A549 (cell line): ENCODE measurements at regions not wholly inside any gene's neighbourhood (a gene's known extent, or its start where the extent isn't known, plus 50 kb on each side); places are given as distances from the start of the nearest gene placed in this dataset.

Source experiments
- ATAC-seq, 2 experiments: fragments of 200-7000 bp in 1 of 2; fragments of >200 bp in 1 of 2; cut with Nextera tagmentation in 1 of 2; cut with Tn5 transposase in 1 of 2; 3 replicates each; pipeline versions ENCODE4 v1.8.0 to v1.9.1; 2018 to 2020; ENCODE audit warnings: mild to moderate bottlenecking in 1 of 2, moderate library complexity in 1 of 2
- CTCF ChIA-PET: fragments of 300-600 bp; sonication (Branson Sonifier 250); formaldehyde crosslinking; extraction: SDS; loops from one replicate; lab custom pipeline; 2021; ENCODE audit warnings: antibody characterized with exemption, inconsistent platforms; lab: Yijun Ruan, JAX
- POLR2A ChIA-PET: fragments of 350-600 bp; formaldehyde crosslinking; extraction: SDS; loops from one replicate; lab custom pipeline; 2021; ENCODE audit warnings: antibody characterized with exemption, inconsistent platforms; lab: Yijun Ruan, JAX
- DNase-seq, 2 experiments: peaks; one replicate each; pipeline versions ENCODE4 v3.0.0 to v3.0.0-alpha.2; 2011 to 2016; ENCODE audit warnings: low read depth in 1 of 2, low spot score in 1 of 2
- FAIRE-seq: peaks from 2 replicates; lab custom pipeline; 2011; peaks lifted over from hg19 to GRCh38; lab: Jason Lieb, UNC
- H3K27ac ChIP-seq, 2 experiments: fragments of >200 bp; sonication (Bioruptor Twin); formaldehyde crosslinking; 3 replicates each; pipeline ENCODE4 v1.5.1; 2016 to 2017
- H3K4me1 ChIP-seq: fragments of >200 bp; sonication (Bioruptor Twin); formaldehyde crosslinking; 3 replicates; pipeline ENCODE4 v1.6.1; 2016
- H3K4me2 ChIP-seq: fragments of >200 bp; sonication (Bioruptor Twin); formaldehyde crosslinking; 3 replicates; pipeline ENCODE4 v1.6.1; 2016
- H3K4me3 ChIP-seq: fragments of >200 bp; sonication (Bioruptor Twin); formaldehyde crosslinking; 3 replicates; pipeline ENCODE4 v1.5.1; 2016
- H3K9me3 ChIP-seq: fragments of >200 bp; sonication (Bioruptor Twin); formaldehyde crosslinking; 3 replicates; pipeline ENCODE4 v1.6.1; 2016
- BHLHE40 ChIP-seq: IDR thresholded peaks from 2 replicates; pipeline ENCODE4 v1.6.1; 2012; ENCODE audit warnings: low read depth, low read length, inconsistent platforms
- CHD2 ChIP-seq: fragments of 150-350 bp; IDR thresholded peaks from 2 replicates; pipeline ENCODE4 v1.6.1; 2014; ENCODE audit warnings: low read length; ENCODE audit not compliant: partially characterized antibody
- CHD4 ChIP-seq: fragments of 200-600 bp; sonication (generic); IDR thresholded peaks from 2 replicates; pipeline ENCODE4 v1.6.1; 2016; ENCODE audit warnings: antibody characterized with exemption, mild to moderate bottlenecking, borderline replicate concordance
- ESRRA ChIP-seq: fragments of 150-350 bp; IDR thresholded peaks from 2 replicates; pipeline ENCODE4 v1.6.1; 2014; ENCODE audit warnings: mild to moderate bottlenecking, low read length, borderline replicate concordance
- FOSL2 ChIP-seq, 2 experiments: fragments of 450-650 bp in 1 of 2; fragments of >200 bp in 1 of 2; sonication (Bioruptor Twin) in 1 of 2; formaldehyde crosslinking; IDR thresholded peaks; 2 replicates each; pipeline versions ENCODE4 v1.5.0 to v1.6.1; 2016 to 2020; ENCODE audit warnings: mild to moderate bottlenecking in 1 of 2, moderate library complexity in 1 of 2
- FOXS1 ChIP-seq: fragments of 250-450 bp; sonication (Bioruptor Pico); IDR thresholded peaks from 2 replicates; pipeline ENCODE4 v1.5.0; 2020; ENCODE audit warnings: mild to moderate bottlenecking, moderate library complexity
- HOXA7 ChIP-seq: fragments of 250-450 bp; sonication (Bioruptor Pico); IDR thresholded peaks from 2 replicates; pipeline ENCODE4 v1.5.0; 2020; ENCODE audit warnings: mild to moderate bottlenecking, moderate library complexity
- HOXB5 ChIP-seq: fragments of 250-450 bp; sonication (Bioruptor Pico); IDR thresholded peaks from 2 replicates; pipeline ENCODE4 v1.5.0; 2020; ENCODE audit warnings: mild to moderate bottlenecking, moderate library complexity
- JUN ChIP-seq, 2 experiments: fragments of >200 bp; sonication (Bioruptor Twin); formaldehyde crosslinking; IDR thresholded peaks; 2 replicates in 1 of 2; 3 replicates in 1 of 2; pipeline ENCODE4 v1.6.1; 2016 to 2017
- KDM5A ChIP-seq: fragments of 200-600 bp; sonication (generic); IDR thresholded peaks from 2 replicates; pipeline ENCODE4 v1.6.1; 2016; ENCODE audit warnings: antibody characterized with exemption, mild to moderate bottlenecking
- NPAS2 ChIP-seq: fragments of 250-450 bp; sonication (Bioruptor Pico); IDR thresholded peaks from 2 replicates; pipeline ENCODE4 v1.8.0; 2022; ENCODE audit warnings: mild to moderate bottlenecking, moderate library complexity, borderline replicate concordance
- NR3C1 ChIP-seq: fragments of >200 bp; sonication (Bioruptor Twin); formaldehyde crosslinking; IDR thresholded peaks from 3 replicates; pipeline ENCODE4 v1.6.1; 2017
- SREBF2 ChIP-seq: fragments of 450-650 bp; IDR thresholded peaks from 2 replicates; pipeline ENCODE4 v1.6.1; 2014; ENCODE audit warnings: mild to moderate bottlenecking, moderate library complexity
- whole genome bisulfite sequencing: methylation state at CpG from one replicate; pipeline ENCODE4 v1.1.6; 2017; ENCODE audit errors: missing lambda C conversion rate; 5-methylcytosine and 5-hydroxymethylcytosine counted together
- TF ChIP-seq, protein P1 (sequence below): IDR thresholded peaks from 2 replicates; pipeline ENCODE4 v1.6.1; 2012
- TF ChIP-seq, protein P2 (sequence below): fragments of 450-650 bp; IDR thresholded peaks from 2 replicates; pipeline ENCODE4 v1.6.1; 2014; ENCODE audit warnings: antibody characterized with exemption
- TF ChIP-seq, protein P3 (sequence below): fragments of 200-600 bp; sonication (generic); IDR thresholded peaks from 2 replicates; pipeline ENCODE4 v1.6.1; 2016; ENCODE audit warnings: antibody characterized with exemption, mild to moderate bottlenecking, moderate library complexity
- TF ChIP-seq, protein P4 (sequence below): IDR thresholded peaks from 2 replicates; pipeline ENCODE4 v1.6.1; 2012; ENCODE audit warnings: low read depth, borderline replicate concordance
- TF ChIP-seq, protein P5 (sequence below): fragments of >200 bp; sonication (Bioruptor Twin); formaldehyde crosslinking; IDR thresholded peaks from 3 replicates; pipeline ENCODE4 v1.5.1; 2016

DNA sequence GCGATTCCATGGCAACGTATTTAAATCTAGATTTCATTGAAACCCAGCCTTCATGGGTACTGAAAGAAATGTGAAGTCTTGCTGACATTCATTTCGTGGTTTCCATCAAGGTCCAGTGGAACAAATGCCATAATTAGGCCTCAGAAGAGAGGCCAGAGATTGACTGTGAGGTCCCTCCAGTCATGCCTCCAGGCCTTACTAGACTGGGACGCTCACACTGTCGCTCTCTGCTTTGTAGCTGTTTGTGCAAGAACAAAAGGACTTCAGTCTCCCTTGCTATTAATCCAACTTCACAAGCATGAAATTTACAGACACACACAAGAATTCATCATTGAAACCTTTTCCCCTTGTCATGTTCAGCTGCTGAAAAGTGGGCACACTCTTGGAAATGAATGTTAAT, 180.4 kb upstream of the FOXD3 start:
- ATAC-seq = no peak
- CTCF ChIA-PET = interaction anchor here (0.8 kb wide), 1 partner anchor 13 kb away, joined by 3 read pairs; no protein-coding TSS in a partner anchor
- no peak overlapping the region for H3K27ac ChIP-seq
- TF ChIP-seq HOXA7 = no peak
- TF ChIP-seq, protein P1, sequence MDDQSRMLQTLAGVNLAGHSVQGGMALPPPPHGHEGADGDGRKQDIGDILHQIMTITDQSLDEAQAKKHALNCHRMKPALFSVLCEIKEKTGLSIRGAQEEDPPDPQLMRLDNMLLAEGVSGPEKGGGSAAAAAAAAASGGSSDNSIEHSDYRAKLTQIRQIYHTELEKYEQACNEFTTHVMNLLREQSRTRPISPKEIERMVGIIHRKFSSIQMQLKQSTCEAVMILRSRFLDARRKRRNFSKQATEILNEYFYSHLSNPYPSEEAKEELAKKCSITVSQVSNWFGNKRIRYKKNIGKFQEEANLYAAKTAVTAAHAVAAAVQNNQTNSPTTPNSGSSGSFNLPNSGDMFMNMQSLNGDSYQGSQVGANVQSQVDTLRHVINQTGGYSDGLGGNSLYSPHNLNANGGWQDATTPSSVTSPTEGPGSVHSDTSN = no peak
- TF ChIP-seq FOXS1 (CRISPR knock-in tag) = no peak
- TF ChIP-seq FOSL2 (IDR thresholded peaks at IDR 0.05) = no peak
- TF ChIP-seq FOSL2 (CRISPR knock-in tag; IDR thresholded peaks at IDR 0.05) = no peak
- no peak for TF ChIP-seq CHD2
- no peak for TF ChIP-seq KDM5A
- TF ChIP-seq, all 56 proteins: peak for 0
- H3K4me3 ChIP-seq = no peak overlapping the region
- DNase-seq (no peak), FAIRE-seq (no peak)
- no peaks in the 10 kb centered on the region for H3K9me3 ChIP-seq
- 11% methylated on average over 3 of the region's 5 CpGs for whole genome bisulfite sequencing
- H3K4me2 ChIP-seq = no peak overlapping the region
- POLR2A ChIA-PET = no interaction called here
- H3K4me1 ChIP-seq = no peaks in the 10 kb centered on the region

DNA sequence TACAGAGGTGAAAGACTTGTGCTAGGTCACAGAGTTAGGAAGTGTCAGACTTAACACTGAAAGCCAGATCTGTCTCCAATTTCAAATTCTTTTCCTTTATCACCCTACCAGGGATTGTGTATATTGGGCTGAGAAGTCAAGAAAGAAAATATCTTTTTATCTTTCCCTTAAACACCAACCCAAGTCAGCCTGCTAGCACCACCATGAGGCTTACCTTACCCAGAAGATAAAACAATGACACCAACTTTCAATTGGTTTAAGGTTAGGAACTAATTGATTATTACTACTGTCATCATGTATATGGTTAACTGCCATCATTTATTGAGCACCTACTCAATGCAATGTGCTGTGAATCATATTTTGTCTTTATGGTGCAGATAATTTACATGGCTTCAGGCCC, 178.9 kb upstream of the FOXD3 start:
- Histone ChIP-seq H3K4me3 (no peak overlapping the region), H3K4me2 (no peak overlapping the region), H3K4me1 (no peaks in the 10 kb centered on the region), H3K9me3 (no peaks in the 10 kb centered on the region), H3K27ac (no peak overlapping the region)
- no peak for TF ChIP-seq JUN (IDR thresholded peaks at IDR 0.05)
- TF ChIP-seq BHLHE40 = no peak
- TF ChIP-seq KDM5A = no peak
- TF ChIP-seq SREBF2 = no peak
- TF ChIP-seq NR3C1 = no peak
- no peak for TF ChIP-seq CHD4
- TF ChIP-seq, protein P2, sequence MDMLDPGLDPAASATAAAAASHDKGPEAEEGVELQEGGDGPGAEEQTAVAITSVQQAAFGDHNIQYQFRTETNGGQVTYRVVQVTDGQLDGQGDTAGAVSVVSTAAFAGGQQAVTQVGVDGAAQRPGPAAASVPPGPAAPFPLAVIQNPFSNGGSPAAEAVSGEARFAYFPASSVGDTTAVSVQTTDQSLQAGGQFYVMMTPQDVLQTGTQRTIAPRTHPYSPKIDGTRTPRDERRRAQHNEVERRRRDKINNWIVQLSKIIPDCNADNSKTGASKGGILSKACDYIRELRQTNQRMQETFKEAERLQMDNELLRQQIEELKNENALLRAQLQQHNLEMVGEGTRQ = no peak
- TF ChIP-seq ESRRA = no peak
- no peak for TF ChIP-seq NPAS2 (CRISPR knock-in tag)
- TF ChIP-seq, protein P3, sequence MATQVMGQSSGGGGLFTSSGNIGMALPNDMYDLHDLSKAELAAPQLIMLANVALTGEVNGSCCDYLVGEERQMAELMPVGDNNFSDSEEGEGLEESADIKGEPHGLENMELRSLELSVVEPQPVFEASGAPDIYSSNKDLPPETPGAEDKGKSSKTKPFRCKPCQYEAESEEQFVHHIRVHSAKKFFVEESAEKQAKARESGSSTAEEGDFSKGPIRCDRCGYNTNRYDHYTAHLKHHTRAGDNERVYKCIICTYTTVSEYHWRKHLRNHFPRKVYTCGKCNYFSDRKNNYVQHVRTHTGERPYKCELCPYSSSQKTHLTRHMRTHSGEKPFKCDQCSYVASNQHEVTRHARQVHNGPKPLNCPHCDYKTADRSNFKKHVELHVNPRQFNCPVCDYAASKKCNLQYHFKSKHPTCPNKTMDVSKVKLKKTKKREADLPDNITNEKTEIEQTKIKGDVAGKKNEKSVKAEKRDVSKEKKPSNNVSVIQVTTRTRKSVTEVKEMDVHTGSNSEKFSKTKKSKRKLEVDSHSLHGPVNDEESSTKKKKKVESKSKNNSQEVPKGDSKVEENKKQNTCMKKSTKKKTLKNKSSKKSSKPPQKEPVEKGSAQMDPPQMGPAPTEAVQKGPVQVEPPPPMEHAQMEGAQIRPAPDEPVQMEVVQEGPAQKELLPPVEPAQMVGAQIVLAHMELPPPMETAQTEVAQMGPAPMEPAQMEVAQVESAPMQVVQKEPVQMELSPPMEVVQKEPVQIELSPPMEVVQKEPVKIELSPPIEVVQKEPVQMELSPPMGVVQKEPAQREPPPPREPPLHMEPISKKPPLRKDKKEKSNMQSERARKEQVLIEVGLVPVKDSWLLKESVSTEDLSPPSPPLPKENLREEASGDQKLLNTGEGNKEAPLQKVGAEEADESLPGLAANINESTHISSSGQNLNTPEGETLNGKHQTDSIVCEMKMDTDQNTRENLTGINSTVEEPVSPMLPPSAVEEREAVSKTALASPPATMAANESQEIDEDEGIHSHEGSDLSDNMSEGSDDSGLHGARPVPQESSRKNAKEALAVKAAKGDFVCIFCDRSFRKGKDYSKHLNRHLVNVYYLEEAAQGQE = no peak
- TF ChIP-seq, protein P4, sequence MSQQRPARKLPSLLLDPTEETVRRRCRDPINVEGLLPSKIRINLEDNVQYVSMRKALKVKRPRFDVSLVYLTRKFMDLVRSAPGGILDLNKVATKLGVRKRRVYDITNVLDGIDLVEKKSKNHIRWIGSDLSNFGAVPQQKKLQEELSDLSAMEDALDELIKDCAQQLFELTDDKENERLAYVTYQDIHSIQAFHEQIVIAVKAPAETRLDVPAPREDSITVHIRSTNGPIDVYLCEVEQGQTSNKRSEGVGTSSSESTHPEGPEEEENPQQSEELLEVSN = no peak
- TF ChIP-seq, protein P5, sequence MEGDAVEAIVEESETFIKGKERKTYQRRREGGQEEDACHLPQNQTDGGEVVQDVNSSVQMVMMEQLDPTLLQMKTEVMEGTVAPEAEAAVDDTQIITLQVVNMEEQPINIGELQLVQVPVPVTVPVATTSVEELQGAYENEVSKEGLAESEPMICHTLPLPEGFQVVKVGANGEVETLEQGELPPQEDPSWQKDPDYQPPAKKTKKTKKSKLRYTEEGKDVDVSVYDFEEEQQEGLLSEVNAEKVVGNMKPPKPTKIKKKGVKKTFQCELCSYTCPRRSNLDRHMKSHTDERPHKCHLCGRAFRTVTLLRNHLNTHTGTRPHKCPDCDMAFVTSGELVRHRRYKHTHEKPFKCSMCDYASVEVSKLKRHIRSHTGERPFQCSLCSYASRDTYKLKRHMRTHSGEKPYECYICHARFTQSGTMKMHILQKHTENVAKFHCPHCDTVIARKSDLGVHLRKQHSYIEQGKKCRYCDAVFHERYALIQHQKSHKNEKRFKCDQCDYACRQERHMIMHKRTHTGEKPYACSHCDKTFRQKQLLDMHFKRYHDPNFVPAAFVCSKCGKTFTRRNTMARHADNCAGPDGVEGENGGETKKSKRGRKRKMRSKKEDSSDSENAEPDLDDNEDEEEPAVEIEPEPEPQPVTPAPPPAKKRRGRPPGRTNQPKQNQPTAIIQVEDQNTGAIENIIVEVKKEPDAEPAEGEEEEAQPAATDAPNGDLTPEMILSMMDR = no peak
- no peak for TF ChIP-seq HOXB5
- FAIRE-seq = no peak
- no peak for ATAC-seq
- ChIA-PET CTCF (no interaction called here), POLR2A (no interaction called here)
- no peak for DNase-seq
